GM18511 (cell line): ENCODE measurements at regions not wholly inside any gene's neighbourhood (a gene's known extent, or its start where the extent isn't known, plus 50 kb on each side); places are given as distances from the start of the nearest gene placed in this dataset.

Experiments
- ATAC-seq: cut with Tn5 transposase; IDR thresholded peaks from one replicate; pipeline ENCODE4 v1.9.1; 2021; ENCODE audit warnings: mild to moderate bottlenecking, moderate library complexity; ENCODE audit not compliant: unreplicated experiment

DNA sequence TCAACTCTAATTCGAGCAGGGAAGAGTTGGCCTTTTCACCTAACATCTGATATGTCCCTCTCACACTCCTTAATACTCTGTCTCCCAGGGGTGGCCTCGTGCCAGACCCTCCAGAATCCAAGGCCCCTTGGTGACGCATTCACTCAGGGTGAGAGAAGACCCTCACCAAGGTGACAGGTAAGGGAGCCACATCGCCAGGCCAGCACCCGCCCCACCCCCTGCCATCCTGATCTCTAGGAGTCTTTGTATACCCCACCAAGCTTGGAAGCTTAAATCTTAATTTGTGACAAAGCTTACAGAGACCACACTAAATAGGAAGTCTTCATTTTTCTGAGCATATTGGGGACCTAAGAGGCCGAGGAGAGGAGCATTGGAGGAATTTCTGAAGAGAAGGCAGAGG is 286.1 kb downstream of the IRF8 start:
- no peak for ATAC-seq

DNA sequence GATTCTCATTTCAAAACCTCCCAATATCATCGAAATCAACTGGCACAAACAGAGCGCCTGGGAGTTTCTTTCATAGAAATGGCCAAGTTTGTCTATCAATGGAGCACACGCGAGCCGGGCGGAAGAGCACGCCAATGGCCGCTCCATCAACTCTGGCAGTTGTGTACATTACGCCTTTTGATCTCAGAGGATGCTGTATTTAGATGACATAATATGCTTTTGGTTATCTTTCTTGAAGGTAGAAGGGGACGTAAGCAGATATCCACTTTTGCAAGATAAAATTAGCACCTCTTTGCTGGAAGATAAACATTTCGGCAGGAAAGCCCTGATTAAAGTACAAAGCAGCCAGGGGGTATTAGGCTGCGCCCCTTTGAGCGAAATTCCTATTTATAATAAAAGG is 287.4 kb downstream of the IRF8 start:
- ATAC-seq = no peak

DNA sequence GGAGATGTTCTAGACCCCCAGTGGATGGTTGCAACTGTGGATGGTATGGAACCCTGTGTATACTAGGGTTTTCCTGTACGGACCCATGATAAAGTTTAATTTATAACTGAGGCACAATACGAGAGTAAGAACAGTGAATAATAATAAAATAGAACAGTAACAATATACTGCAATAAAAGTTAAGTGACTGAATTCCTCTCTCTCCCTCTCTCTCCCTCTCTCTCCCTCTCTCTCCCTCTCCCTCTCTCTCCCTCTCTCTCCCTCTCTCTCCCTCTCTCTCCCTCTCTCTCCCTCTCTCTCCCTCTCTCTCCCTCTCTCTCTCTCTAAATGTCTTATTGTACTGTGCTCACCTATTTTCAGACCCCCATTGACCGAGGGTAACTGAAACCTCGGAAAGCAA is 291.0 kb downstream of the IRF8 start:
- ATAC-seq = no peak

DNA sequence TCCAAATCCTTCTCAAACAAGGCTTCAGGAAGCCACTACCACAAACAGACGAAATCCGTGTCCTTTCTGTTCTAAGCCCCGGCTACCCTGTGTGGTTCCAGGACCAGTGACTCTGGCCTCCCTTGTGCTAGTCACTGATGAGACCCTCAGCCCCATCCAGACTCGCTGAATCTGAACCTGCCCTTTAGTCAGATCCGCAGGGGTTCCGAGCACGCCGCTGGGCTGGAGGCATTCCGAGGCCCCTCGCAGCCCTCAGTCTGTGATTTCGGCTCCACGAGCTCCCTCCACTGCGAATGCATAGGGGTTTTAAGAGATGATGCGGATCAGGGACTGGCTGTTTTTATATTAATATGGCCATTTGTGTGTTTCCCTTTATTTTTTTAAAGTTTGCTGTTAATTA is 292.7 kb downstream of the IRF8 start:
- ATAC-seq = no peak

DNA sequence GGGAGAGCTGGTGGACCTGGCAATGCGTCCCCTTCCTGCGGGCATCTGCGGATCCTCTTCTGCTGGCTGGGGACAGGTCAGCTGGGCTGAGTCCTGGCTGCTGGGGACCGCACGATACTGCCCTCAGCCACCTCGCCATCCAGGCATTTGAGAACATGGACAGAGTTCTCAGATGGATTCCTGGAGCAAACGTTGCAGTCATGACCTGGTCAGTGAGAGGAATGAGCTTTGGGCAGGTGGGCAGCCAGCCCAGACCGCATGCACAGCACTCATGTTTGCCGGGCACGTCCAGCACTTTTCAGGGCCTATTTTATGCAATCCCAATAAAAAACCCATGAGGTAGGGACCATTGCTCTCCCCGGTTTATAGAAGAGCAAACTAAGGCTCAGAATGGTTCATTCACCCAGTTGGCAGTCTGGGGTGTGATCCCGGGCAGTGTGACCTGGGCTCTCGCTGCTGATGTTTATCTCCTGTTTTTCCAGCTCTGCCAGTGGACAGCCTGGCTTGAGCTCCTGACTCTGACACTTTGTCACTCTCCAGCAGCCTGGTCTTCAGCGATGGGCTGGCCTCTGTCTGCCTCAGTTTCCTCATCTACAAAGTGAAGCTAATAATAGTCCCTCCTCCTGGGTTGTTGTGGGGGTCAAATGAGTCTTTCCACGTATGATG is 294.7 kb downstream of the IRF8 start:
- ATAC-seq = no peak

DNA sequence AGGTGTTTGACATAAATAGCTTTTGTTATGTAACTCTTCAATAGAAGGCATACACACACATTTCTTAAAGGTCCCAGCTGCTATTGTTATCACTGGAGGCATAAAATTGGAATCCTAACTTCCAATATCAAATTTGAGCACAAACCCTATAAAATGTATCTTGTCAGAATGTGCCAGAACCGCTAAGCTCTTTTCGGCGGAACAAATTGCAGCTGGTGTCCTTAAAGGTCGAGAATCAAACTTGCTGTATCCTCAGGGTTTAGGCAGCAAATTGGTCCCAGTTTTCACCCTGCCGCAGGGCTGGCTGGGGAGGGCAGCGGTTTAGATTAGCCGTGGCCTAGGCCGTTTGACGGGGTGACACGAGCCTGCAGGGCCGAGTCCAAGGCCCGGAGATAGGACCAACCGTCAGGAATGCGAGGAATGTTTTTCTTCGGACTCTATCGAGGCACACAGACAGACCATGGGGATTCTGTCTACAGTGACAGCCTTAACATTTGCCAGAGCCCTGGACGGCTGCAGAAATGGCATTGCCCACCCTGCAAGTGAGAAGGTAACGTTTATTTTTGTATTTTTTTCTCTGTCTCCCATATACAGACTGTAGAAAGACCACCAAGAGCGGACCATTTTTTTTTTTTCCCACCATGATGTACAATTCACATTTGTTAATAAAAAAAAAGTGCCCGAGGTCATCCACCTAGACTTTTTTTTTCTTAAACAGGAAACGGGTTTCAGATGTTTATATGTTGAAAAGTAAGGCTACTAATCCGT is 297.1 kb downstream of the IRF8 start:
- no peak for ATAC-seq

DNA sequence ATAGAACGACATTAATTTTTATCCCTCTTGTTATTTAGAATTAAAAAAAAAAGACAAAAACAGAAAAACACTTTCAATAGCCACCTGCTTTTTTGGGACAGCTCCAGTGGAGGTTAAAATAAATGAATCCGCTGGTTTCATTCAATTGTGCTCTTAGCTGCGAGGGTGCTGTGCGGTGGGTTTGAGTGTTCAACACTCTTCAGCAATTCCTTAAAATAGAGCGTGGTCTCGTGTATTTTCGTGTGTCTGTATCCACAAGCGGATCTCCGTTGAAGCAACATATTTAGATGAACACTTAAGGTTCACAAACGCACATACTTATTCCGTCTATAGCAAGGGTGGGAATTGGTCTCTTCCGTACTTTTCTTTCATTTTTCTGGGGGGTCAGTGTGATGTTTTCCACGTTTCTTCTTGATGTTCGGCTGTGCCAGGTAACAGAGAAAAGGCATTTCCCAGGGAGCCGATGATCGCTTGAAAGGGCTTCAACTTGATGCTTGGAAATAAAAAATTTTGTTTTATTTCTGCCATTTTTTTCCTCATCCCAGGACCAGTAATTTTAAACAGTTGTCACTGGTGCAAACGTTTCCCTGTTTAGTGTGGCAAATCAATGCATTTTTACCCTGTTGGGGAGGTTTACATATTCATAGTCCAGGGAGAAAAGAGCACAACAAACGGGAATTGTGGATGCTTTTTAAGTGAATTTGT is 297.9 kb downstream of the IRF8 start:
- ATAC-seq = no peak

DNA sequence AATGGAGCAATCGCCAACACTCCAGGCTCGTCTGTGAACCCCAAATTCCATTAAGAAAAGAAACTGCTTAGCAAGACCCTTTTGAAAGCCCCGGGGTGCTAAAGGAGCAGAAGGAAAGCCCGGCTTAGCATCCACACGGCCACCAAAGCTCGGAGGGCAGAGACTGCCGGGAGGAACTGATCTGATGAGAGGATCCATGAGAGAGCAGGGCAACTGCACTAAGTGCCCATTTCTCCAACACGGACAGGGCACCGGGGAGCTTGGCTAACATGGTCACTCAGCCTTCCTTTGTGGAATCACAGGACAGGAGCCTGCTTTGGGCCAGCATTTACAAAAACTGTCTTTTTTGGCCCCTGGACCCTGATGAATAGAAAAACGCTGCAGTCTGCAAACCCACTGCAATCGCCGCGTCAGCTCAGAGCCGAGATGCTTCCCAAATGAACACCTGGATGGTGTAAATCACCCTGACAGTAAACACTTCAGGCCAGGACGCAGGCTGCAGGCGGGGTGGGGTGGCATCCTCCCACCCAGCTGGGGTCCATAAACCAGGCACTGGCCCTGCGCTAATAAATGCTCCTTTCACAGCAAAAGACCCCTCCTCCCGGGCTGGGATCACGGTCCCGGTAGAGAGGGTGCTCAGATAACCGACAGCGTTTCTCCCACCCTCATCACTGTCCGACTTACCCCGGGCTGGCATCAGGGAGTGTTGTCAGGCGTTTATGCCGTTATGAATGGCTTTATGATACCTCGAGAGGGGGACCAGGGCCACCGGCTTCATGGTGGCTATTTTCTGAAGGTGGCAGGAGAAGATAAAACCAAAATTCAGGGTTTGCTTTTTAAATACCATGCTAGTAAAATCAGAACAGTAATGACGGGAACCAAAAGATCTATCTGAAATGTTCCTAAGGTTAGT is 299.5 kb downstream of the IRF8 start:
- ATAC-seq = no peak

DNA sequence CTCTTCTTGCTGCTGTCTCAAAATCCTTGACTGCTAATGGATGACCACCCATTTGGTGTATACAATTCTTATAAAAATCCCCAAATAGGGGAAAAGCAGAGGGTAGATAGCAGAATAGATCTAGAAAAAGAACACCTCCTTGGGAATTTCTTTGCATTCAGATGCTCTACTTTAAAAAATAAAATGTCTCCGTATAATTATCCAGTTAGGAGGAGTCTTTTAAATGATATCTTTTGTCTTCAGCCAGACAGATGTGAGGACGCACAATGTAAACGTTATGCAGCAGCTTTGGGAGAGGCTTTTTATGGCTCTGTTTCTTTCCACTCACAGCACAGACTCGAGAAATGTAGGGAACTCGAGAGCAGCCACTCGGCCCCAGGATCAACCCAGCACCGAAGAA is 300.2 kb downstream of the IRF8 start:
- ATAC-seq = no peak

DNA sequence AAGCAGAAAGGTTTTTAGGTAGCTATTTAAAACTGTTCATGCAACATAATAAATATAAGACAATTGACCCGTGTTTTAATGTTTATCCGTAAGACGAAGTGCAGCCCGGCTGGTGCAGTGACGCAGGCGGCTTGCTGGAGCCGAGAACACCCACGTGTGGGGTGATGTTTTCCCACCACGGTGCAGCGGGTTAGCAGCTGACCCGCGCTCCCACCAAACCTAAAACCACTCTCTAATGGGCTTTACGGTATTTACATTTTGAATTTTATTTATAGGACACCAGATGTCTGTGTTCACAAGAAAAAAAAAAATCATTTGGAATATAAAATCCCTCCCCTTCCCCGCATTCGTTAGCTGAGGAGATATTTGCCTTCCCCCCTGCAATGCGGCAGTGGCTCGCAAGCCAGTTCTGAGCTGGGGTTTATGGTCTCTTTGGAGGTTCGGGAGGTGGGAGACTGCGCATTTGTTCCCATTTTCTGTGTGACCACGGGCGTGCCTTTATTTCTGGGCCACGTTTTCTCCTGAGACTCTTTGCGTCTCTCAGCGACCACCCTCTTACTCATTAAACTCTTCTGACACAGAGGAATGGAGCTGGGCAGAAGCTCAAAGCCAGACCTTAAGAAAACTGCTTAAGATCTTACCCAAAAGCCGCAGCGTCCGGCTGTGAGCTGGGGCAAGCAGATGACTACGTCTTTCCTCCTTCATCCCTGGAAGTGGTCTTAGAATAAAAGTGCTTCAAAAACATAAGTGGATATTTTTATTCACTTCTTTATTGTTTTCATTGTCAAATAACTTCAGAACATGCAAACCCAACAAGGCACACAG is 301.1 kb downstream of the IRF8 start:
- ATAC-seq = no peak

DNA sequence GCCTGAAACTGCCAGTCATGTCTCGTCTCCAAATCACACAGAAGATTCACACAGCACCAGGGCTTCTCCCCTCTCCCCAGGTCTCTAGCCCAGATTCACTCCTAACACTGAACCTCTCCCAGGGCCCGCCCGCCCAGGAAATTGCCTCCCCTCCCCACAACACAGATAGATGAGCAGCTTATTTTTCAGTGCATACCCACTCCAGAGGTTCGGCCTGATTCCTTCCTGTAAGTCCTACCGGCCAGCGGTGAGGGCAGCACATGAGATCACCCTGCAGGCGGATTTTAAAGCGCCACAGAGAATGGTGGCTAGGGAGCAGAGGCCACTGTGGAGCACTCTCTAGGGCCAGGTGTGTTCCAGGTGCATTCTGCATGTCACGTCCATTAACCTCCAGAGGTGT is 301.8 kb downstream of the IRF8 start:
- ATAC-seq = no peak

DNA sequence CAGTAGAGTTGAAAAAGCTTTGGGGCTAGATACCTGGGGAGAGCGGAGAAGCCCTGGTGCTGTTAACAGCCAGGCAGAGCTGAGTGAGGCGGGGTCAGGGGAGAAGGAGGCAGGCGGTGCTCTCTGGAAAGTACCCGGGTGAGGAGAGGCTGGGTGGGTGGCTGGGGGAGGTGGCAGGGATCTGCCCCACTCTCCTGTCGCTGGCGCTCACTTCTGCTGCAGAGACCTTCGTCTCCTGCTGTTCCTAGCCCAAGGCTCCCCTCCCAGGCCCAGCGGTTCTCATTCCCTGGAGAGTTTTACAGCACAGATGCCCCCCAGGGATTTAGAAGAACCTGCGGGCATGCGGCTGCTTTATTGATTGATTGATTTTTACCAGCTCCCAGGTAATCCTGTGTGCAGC is 302.8 kb downstream of the IRF8 start:
- no peak for ATAC-seq

DNA sequence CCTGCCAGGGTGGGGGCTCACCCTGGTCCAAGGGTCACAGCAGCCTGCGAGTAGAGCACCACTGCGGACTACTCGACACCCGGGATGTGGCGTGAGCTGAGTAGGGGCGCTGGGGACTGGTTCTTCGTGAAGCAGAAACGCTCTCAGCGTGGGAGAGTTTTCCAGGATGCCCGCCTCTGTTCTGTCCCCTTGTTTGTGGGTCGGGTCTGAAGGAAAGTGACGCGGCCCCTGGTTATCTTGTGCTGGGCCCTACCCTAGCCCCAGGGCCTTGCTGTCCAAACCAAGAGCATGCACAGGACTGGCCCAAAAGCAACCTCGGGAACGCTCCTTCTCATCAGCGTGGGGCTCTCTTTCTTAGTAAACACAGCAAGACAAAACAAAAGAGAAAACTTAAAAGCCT is 303.3 kb downstream of the IRF8 start:
- ATAC-seq = no peak

DNA sequence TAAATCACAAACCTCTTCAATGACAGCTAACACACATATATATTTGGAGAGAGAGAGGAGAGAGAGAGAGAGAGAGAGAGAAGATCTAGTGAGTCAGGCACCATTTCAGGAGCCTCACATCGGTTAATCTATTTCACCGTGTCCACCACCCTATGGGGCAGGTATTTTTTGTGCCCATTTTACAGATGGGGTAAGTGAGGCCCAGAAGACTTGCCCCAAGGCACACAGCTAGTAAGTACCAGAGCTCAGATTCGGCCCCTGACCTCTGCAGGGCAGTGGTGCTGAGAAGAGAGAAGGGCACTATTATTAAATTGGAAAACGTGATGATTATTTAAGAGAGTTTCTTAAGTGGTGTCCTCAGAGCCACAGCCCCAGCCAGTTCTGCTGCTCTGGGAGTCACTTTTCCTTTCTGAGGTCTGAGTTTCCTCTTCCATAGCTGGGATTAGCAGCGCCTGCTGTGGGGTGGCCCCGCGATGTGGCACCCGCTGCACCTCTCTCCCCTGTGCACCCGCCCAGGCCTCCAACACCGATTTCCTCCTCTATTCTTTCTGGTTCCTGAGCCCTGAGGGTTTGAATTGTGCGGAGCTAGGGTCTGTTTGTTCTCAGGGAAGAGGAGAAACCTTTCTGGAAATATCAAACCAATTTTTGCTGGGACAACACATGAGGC is 303.9 kb downstream of the IRF8 start:
- ATAC-seq = no peak

DNA sequence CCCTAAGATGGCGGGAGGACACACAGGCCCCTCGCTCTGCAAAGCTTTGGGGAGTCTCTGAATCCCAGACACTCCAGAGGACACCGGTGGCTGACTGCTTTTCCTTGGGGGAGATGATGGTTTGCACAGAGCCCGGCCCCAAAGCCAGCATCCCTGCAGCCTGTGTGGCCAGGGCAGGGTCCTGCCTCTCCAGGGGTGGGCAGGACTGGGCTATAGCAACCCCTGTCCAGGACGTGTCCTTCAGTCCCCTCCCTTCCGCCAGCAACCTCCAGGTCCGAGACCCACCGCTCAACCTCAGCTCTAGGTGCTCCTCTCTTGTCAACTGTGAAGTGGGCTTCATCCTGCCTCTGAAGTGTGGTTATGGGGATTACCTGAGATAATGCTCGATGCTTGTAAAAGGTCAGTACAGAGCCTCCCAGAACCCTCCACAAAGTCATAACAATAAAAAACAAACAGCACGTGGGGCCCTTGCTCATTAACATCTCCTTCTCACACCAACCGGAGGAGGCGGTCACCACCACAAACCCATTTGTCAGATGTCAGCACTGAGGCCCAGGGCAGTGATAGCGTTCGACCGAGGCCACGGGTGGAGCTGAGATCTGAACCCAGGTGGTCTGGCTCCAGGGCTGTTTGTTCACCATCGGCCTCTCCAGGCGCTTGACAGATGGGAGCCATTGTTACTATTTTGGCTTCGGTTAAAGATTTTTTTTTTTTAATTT is 304.8 kb downstream of the IRF8 start:
- ATAC-seq = no peak

DNA sequence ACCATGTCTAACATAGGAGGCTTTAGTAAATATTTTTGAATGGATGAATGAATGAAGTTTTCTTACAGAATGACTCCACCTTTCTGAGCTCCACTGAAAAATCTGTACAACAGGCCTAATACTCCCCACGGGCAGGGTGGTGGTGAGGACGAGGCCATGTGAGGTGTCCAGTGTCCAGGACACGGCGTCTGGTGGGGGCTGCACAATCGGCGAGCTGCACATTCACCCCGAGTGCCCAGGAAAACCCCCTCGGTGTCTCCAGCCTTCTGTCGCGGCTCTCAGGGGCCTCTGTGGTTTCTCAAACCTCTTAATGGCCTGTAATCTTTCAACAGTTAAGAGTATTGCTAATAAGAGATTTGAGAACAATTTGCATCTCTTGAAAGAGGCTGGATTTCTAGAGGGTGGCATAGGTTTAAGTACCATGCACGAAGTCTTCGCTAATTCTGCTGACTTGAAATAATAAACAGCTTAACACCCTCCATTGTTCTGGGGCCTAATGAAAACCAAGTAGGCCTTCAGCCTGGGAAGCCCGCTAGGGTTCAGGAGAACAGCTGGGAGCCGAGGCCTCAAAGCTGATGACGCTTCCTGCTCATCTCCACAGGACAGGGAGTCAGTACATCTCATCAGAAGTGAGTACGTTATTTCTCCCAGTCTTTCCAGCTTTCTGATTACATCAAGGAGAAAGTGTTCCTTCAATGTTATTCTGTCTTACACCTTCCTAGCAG is 304.6 kb upstream of the FOXF1 start:
- ATAC-seq = no peak

DNA sequence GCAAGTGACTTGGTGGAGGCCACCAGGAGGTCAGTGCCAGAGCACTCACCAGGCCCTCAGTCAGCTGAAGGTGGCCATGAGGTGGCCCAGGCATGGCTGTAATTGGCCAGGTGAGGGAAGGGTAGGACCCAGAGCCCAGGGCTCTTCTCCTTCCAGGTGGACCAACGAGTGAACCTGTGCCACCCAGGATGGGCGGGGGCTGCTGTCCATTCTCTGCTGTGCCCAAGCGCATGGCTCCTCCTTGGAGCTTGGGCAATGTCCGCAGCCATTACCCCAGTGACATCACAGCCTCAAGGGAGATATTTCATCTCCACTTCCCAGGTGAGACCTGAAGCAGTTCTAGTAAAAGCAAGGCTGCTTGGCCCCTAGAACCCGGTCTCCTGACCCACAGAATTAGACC is 303.0 kb upstream of the FOXF1 start:
- no peak for ATAC-seq

DNA sequence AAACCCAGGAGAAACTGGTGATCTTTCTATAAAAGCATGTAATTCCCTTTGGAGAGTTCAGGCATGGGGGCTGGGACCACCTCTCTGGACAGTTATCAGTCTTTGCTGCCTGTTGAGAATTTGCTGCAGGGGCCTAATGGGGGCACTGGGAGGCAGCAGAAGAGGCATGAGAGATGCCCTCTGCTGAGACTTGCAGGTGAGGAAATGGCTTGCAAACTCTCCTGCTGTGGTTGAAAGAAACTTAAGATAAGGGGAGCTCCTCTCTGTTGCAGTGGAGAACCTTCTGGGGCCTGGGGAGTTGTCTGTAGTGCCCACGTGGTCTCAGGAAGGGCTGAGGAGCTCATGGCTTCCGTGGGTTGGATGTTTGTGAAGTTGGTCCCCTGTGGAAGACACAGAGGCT is 301.1 kb upstream of the FOXF1 start:
- no peak for ATAC-seq
